SK-N-SH treated with all-trans-retinoic acid at 6 μM for 48 hours (cell line): ENCODE measurements at regions not wholly inside any gene's neighbourhood (a gene's known extent, or its start where the extent isn't known, plus 50 kb on each side); places are given as distances from the start of the nearest gene placed in this dataset.

Experiments used
- ATAC-seq: fragments of 200-7000 bp; cut with Tn5 transposase; 3 replicates; pipeline ENCODE4 v1.9.1; 2020; ENCODE audit warnings: mild to moderate bottlenecking, moderate library complexity
- ARNTL ChIP-seq: fragments of 450-650 bp; formaldehyde crosslinking; IDR thresholded peaks from 2 replicates; pipeline ENCODE4 v1.5.0; 2020; ENCODE audit warnings: low read depth, mild to moderate bottlenecking, moderate library complexity, borderline replicate concordance
- BACH2 ChIP-seq: fragments of 250-450 bp; sonication (Bioruptor Pico); IDR thresholded peaks from 2 replicates; pipeline ENCODE4 v1.9.0; 2021; ENCODE audit warnings: mild to moderate bottlenecking, borderline replicate concordance
- CSDC2 ChIP-seq: fragments of 250-450 bp; sonication (Bioruptor Pico); IDR thresholded peaks from 2 replicates; pipeline ENCODE4 v1.5.0; 2020; ENCODE audit warnings: mild to moderate bottlenecking, moderate library complexity
- CSRNP3 ChIP-seq: fragments of 250-450 bp; sonication (Bioruptor Pico); IDR thresholded peaks from 2 replicates; pipeline ENCODE4 v1.5.1; 2021; ENCODE audit warnings: mild to moderate bottlenecking, moderate library complexity
- ESRRG ChIP-seq: fragments of 250-450 bp; sonication (Bioruptor Pico); IDR thresholded peaks from 2 replicates; pipeline ENCODE4 v1.6.1; 2021; ENCODE audit warnings: mild to moderate bottlenecking
- GLIS3 ChIP-seq: fragments of 250-450 bp; sonication (Bioruptor Pico); IDR thresholded peaks from 2 replicates; pipeline ENCODE4 v1.5.0; 2020; ENCODE audit warnings: mild to moderate bottlenecking, moderate library complexity
- ISL1 ChIP-seq: fragments of 250-450 bp; sonication (Bioruptor Pico); IDR thresholded peaks from 2 replicates; pipeline ENCODE4 v2.1.2; 2022; ENCODE audit warnings: mild to moderate bottlenecking, moderate library complexity
- OSR1 ChIP-seq: fragments of 250-450 bp; sonication (Bioruptor Pico); IDR thresholded peaks from 2 replicates; pipeline ENCODE4 v1.8.0; 2022; ENCODE audit warnings: moderate library complexity, mild to moderate bottlenecking, inconsistent platforms
- POU6F1 ChIP-seq: fragments of 250-450 bp; sonication (Bioruptor Pico); IDR thresholded peaks from 2 replicates; pipeline ENCODE4 v1.8.0; 2021; ENCODE audit warnings: low read depth, mild to moderate bottlenecking, moderate library complexity, borderline replicate concordance
- PPARA ChIP-seq: fragments of 250-450 bp; sonication (Bioruptor Pico); IDR thresholded peaks from 2 replicates; pipeline ENCODE4 v1.5.0; 2020; ENCODE audit warnings: mild to moderate bottlenecking, borderline replicate concordance
- RARB ChIP-seq: fragments of 250-450 bp; sonication (Bioruptor Pico); IDR thresholded peaks from 2 replicates; pipeline ENCODE4 v1.8.0; 2021; ENCODE audit warnings: mild to moderate bottlenecking, moderate library complexity
- TCF4 ChIP-seq: fragments of 250-450 bp; sonication (Bioruptor Pico); IDR thresholded peaks from 2 replicates; pipeline ENCODE4 v1.8.0; 2021; ENCODE audit warnings: mild to moderate bottlenecking, moderate library complexity, borderline replicate concordance
- TOX ChIP-seq: fragments of 250-450 bp; sonication (Bioruptor Pico); IDR thresholded peaks from 2 replicates; pipeline ENCODE4 v1.8.0; 2021; ENCODE audit warnings: mild to moderate bottlenecking, moderate library complexity, borderline replicate concordance
- ZFP3 ChIP-seq: fragments of 250-450 bp; sonication (Bioruptor Pico); IDR thresholded peaks from 2 replicates; pipeline ENCODE4 v1.5.0; 2020; ENCODE audit warnings: mild to moderate bottlenecking, moderate library complexity
- ZFP30 ChIP-seq: fragments of 450-650 bp; formaldehyde crosslinking; IDR thresholded peaks from 2 replicates; pipeline ENCODE4 v1.5.0; 2022; ENCODE audit warnings: mild to moderate bottlenecking, moderate library complexity
- ZNF565 ChIP-seq: fragments of 450-650 bp; formaldehyde crosslinking; conservative IDR thresholded peaks from 2 replicates; pipeline ENCODE4 v1.5.0; 2020; ENCODE audit warnings: low read depth, mild to moderate bottlenecking, moderate library complexity
- ZNF70 ChIP-seq: fragments of 450-650 bp; formaldehyde crosslinking; IDR thresholded peaks from 2 replicates; pipeline ENCODE4 v1.5.0; 2020; ENCODE audit warnings: mild to moderate bottlenecking, moderate library complexity
- TF ChIP-seq, protein P1 (sequence below): fragments of 250-450 bp; sonication (Bioruptor Pico); IDR thresholded peaks from 2 replicates; pipeline ENCODE4 v1.5.0; 2020; ENCODE audit warnings: mild to moderate bottlenecking, moderate library complexity
- TF ChIP-seq, protein P2 (sequence below): fragments of 250-450 bp; sonication (Bioruptor Pico); IDR thresholded peaks from 2 replicates; pipeline ENCODE4 v1.8.0; 2020; ENCODE audit warnings: mild to moderate bottlenecking, moderate library complexity, borderline replicate concordance
- TF ChIP-seq, protein P3 (sequence below): fragments of 250-450 bp; sonication (Bioruptor Pico); IDR thresholded peaks from 2 replicates; pipeline ENCODE4 v1.5.1; 2020; ENCODE audit warnings: low read depth, mild to moderate bottlenecking, moderate library complexity

DNA sequence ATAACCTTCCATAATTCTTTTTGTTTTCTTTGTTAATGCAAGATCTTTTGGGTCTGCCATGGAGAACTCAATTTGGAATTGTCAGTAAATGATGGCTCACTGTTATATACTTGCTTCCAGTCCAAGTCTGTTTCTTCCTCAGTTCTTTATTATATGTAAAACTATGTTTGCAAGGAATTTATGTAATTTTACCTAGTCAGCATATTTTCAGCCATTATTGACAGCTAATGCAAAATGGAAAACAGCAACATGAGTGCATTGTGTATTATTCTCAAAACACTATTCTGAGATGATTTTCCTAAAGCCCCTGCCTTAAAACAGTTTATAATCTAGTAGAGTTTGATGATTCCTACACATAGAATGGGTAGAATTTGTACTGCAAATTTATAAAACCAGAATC is 167.5 kb downstream of the TANC2 start:
- ATAC-seq, result no peak
- TF ChIP-seq CSDC2 (CRISPR knock-in tag) (no peak), ZFP30 (CRISPR knock-in tag) (no peak), BACH2 (CRISPR knock-in tag) (no peak), ZFP3 (CRISPR knock-in tag) (no peak), ZNF70 (CRISPR knock-in tag) (no peak), ISL1 (CRISPR knock-in tag) (no peak), ARNTL (CRISPR knock-in tag) (no peak), ESRRG (CRISPR knock-in tag) (no peak)
- TF ChIP-seq, all 23 proteins: peak for 0

GRCh38 chr17:63134867-63135266 is 168.8 kb downstream of the TANC2 start:
- ATAC-seq, result no peak
- TF ChIP-seq TOX (CRISPR knock-in tag), result no peak
- TF ChIP-seq ZNF70 (CRISPR knock-in tag), result no peak
- TF ChIP-seq GLIS3 (CRISPR knock-in tag), result no peak
- TF ChIP-seq PPARA (CRISPR knock-in tag), result no peak
- no peak for TF ChIP-seq TCF4 (CRISPR knock-in tag)
- no peak for TF ChIP-seq CSDC2 (CRISPR knock-in tag)
- no peak for TF ChIP-seq ZFP3 (CRISPR knock-in tag)
- no peak for TF ChIP-seq ZNF565 (CRISPR knock-in tag)
- TF ChIP-seq ZFP30 (CRISPR knock-in tag), result no peak
- TF ChIP-seq POU6F1, result no peak

GRCh38 chr17:63136369-63137012 is 170.5 kb downstream of the TANC2 start:
- ATAC-seq, result no peak
- TF ChIP-seq GLIS3 (CRISPR knock-in tag) (no peak), ARNTL (CRISPR knock-in tag) (no peak), RARB (no peak), ZNF565 (CRISPR knock-in tag) (no peak), ZNF70 (CRISPR knock-in tag) (no peak), PPARA (CRISPR knock-in tag) (no peak)
- TF ChIP-seq, protein P1, sequence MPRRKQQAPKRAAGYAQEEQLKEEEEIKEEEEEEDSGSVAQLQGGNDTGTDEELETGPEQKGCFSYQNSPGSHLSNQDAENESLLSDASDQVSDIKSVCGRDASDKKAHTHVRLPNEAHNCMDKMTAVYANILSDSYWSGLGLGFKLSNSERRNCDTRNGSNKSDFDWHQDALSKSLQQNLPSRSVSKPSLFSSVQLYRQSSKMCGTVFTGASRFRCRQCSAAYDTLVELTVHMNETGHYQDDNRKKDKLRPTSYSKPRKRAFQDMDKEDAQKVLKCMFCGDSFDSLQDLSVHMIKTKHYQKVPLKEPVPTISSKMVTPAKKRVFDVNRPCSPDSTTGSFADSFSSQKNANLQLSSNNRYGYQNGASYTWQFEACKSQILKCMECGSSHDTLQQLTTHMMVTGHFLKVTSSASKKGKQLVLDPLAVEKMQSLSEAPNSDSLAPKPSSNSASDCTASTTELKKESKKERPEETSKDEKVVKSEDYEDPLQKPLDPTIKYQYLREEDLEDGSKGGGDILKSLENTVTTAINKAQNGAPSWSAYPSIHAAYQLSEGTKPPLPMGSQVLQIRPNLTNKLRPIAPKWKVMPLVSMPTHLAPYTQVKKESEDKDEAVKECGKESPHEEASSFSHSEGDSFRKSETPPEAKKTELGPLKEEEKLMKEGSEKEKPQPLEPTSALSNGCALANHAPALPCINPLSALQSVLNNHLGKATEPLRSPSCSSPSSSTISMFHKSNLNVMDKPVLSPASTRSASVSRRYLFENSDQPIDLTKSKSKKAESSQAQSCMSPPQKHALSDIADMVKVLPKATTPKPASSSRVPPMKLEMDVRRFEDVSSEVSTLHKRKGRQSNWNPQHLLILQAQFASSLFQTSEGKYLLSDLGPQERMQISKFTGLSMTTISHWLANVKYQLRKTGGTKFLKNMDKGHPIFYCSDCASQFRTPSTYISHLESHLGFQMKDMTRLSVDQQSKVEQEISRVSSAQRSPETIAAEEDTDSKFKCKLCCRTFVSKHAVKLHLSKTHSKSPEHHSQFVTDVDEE (CRISPR knock-in tag), result no peak
- TF ChIP-seq, protein P2, sequence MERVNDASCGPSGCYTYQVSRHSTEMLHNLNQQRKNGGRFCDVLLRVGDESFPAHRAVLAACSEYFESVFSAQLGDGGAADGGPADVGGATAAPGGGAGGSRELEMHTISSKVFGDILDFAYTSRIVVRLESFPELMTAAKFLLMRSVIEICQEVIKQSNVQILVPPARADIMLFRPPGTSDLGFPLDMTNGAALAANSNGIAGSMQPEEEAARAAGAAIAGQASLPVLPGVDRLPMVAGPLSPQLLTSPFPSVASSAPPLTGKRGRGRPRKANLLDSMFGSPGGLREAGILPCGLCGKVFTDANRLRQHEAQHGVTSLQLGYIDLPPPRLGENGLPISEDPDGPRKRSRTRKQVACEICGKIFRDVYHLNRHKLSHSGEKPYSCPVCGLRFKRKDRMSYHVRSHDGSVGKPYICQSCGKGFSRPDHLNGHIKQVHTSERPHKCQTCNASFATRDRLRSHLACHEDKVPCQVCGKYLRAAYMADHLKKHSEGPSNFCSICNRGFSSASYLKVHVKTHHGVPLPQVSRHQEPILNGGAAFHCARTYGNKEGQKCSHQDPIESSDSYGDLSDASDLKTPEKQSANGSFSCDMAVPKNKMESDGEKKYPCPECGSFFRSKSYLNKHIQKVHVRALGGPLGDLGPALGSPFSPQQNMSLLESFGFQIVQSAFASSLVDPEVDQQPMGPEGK (CRISPR knock-in tag), result no peak
- TF ChIP-seq, protein P3, sequence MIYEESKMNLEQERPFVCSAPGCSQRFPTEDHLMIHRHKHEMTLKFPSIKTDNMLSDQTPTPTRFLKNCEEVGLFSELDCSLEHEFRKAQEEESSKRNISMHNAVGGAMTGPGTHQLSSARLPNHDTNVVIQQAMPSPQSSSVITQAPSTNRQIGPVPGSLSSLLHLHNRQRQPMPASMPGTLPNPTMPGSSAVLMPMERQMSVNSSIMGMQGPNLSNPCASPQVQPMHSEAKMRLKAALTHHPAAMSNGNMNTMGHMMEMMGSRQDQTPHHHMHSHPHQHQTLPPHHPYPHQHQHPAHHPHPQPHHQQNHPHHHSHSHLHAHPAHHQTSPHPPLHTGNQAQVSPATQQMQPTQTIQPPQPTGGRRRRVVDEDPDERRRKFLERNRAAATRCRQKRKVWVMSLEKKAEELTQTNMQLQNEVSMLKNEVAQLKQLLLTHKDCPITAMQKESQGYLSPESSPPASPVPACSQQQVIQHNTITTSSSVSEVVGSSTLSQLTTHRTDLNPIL (CRISPR knock-in tag), result no peak

DNA sequence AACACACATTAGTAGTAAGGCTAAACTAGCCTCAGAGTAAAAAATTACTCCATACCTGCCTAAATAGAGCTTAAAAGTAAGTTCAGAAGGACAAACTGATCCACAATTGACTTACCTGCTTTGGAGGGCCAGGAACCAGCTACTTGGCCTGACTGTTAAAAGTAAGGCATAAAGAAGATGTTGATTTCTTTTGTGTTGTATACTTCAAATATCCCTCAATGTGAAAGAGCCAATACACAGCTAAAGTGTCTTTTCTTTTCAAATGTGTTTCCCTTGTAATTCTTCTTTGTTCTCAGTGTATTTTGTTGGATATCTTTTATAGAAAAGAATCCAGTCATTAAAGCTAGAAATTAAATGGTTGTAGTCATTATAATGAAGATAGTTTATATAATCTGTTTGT is 171.1 kb downstream of the TANC2 start:
- TF ChIP-seq ZFP3 (CRISPR knock-in tag) (no peak), ZNF565 (CRISPR knock-in tag) (no peak), PPARA (CRISPR knock-in tag) (no peak), CSDC2 (CRISPR knock-in tag) (no peak), CSRNP3 (CRISPR knock-in tag) (no peak), TCF4 (CRISPR knock-in tag) (no peak), ZFP30 (CRISPR knock-in tag) (no peak), OSR1 (CRISPR knock-in tag) (no peak)
- TF ChIP-seq, protein P2 (CRISPR knock-in tag), result no peak
- TF ChIP-seq, protein P3 (CRISPR knock-in tag), result no peak
- no peak for ATAC-seq
